T follicular helper cell (primary cell): ENCODE measurements at regions not wholly inside any gene's neighbourhood (a gene's known extent, or its start where the extent isn't known, plus 50 kb on each side); places are given as distances from the start of the nearest gene placed in this dataset.
A peak's percentile ranks its signal among the peaks of the same experiment; 100 is the strongest.
"Not testable (repeated sequence)": the region's sequence is repeated elsewhere in the genome, so short reads cannot be mapped to it uniquely, and the experiment has no call there.

ENCODE experiments used
- DNase-seq: peaks from one replicate; pipeline ENCODE4 v3.0.0-alpha.2; 2020; ENCODE audit warnings: low read depth

DNA sequence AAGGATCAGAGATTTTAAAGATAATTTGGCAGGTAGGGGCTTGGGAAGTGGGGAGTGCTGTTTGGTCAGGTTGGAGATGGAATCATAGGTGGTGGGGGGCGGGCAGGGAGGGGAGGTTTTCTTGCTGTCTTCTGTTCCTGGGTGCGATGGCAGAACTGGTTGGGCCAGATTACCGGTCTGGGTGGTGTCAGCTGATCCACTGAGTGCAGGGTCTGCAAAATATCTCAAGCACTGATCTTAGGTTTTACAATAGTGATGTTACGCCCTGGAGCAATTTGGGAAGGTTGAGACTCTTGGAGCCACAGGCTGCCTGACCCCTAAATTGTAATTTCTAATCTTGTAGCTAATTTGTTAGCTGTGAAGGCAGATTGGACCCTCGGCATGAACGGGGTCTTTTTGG lies 78.0 kb upstream of the PARP8 start:
- DNase-seq = not testable (repeated sequence)

DNA sequence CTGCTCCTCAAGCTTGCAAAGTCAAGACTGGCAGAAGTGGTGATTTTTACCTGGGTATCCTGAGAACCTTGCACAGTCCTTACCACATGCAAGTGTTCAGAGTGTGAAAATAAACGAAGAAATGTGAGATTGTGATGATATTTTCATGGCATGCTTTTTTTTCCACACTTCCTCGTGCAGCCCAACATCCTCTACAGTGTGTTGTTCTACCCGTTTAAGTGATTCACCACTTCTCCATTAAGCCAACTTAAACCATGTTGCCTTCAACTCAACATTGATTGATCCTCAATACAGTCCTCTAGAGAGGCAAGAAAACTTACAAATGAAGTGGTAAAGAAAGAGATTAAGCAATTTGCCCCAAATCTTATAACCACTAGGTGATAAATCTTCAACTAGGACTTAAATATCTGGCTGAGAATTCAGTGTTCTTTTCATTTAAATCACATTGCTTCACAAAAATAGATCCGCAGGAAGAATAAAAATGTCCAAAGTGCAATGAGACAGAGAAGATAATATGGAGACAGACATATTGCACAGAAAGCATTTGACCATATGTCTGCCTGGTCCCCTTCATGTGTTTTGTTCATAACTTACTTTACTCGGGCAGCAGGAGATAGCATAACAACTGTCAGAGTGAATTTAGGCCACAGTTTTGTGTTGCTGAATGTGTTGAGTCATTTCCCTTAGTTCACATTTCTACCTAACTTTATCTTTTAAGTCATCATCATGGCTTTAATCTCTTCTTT lies 75.8 kb upstream of the PARP8 start:
- DNase-seq = not testable (repeated sequence)

GRCh38 chr5:50591338-50591737 lies 75.1 kb upstream of the PARP8 start:
- DNase-seq = not testable (repeated sequence)

GRCh38 chr5:50593681-50594080 lies 72.8 kb upstream of the PARP8 start:
- DNase-seq = no peak

DNA sequence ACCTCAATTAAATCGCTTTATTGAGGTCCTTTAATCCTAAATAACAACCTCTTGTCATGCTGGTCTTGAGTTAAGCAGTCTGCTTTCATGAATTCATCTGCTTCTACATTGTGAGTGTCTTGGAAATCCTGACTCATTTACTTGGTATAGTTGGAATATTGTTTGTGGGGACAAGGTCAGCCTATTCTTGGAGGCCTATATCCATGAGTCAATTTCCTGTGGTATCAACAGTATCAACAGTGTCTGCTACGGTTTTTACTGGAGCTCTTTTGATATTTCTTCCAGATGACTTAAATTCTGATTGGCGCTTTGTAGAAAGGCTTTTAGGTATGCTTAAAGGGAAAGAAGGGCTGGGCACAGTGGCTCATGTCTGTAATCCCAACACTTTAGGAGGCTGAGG lies 71.2 kb upstream of the PARP8 start:
- DNase-seq = no peak

DNA sequence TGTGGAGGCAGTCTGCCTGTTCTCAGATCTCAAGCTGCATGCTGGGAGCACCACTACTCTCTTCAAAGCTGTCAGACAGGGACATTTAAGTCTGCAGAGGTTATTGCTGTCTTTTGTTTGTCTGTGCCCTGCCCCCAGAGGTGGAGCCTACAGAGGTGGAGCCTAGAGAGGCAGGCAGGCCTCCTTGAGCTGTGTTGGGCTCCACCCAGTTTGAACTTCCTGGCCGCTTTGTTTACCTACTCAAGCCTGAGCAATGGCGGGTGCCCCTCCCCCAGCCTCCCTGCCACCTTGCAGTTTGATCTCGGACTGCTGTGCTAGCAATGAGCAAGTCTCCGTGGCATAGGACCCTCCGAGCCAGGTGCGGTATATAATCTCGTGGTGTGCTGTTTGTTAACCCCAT lies 64.9 kb upstream of the PARP8 start:
- peak; percentile 11 for DNase-seq

GRCh38 chr5:50606179-50606578 lies 60.3 kb upstream of the PARP8 start:
- no peak for DNase-seq

GRCh38 chr5:50607456-50607855 lies 59.0 kb upstream of the PARP8 start:
- not testable (repeated sequence) for DNase-seq

GRCh38 chr5:50607953-50608705 lies 58.3 kb upstream of the PARP8 start:
- DNase-seq = not testable (repeated sequence)

- not testable (repeated sequence) for DNase-seq
Measured at GRCh38 chr5:50613057-50613456, 53.4 kb upstream of the PARP8 start.
